ENCODE measurements at regions not wholly inside any gene's neighbourhood (a gene's known extent, or its start where the extent isn't known, plus 50 kb on each side); places are given as distances from the start of the nearest gene placed in this dataset.

- no peak for TF ChIP-seq CTCF (IDR thresholded peaks at IDR 0.05)
Observed at GRCh38 chr3:153350420-153350819, 188.4 kb downstream of the RAP2B start.

- no peak for TF ChIP-seq CTCF (IDR thresholded peaks at IDR 0.05)
Observed at GRCh38 chr3:153354641-153355040, 192.6 kb downstream of the RAP2B start.

GRCh38 chr3:153355559-153355958 is 193.5 kb downstream of the RAP2B start:
- no peak for TF ChIP-seq CTCF (IDR thresholded peaks at IDR 0.05)

- TF ChIP-seq CTCF (IDR thresholded peaks at IDR 0.05) = no peak
Observed at GRCh38 chr3:153356908-153357307, 194.9 kb downstream of the RAP2B start.

GRCh38 chr3:153357436-153357835 is 195.4 kb downstream of the RAP2B start:
- TF ChIP-seq CTCF (IDR thresholded peaks at IDR 0.05) = no peak

DNA sequence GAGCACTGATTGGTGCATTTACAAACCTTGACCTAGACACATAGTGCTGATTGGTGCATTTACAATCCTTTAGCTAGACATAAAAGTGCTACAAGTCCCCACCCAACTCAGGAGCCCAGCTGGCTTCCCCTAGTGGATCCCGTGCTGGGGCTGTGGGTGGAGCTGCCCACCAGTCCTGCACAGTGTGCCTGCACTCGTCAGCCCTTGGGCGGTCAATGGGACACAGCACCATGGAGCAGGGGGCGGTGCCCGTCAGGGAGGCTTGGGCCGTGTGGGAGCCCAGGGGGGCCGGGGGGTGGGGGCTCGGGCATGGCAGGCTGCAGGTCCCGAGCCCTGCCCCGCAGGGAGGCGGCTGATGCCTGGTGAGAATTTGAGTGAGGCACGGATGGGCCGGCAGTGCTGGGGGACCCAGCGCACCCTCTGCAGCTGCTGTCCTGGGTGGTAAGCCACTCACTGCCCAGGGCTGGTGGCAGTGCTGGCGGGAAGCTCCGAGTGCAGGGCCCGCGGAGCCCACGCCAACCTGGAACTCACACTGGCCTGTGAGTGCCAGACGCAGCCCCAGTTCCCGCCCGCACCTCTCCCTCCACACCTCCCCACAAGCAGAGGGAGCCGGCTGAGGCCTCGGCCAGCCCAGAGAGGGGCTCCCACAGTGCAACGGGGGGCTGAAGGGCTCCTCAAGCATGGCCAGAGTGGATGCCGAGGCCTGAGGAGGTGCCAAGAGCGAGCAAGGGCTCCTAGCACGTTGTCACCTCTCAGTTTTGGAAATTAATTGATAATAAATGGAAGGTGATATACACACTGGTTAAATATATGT is 207.7 kb downstream of the RAP2B start:
- no peak for TF ChIP-seq CTCF (IDR thresholded peaks at IDR 0.05)

DNA sequence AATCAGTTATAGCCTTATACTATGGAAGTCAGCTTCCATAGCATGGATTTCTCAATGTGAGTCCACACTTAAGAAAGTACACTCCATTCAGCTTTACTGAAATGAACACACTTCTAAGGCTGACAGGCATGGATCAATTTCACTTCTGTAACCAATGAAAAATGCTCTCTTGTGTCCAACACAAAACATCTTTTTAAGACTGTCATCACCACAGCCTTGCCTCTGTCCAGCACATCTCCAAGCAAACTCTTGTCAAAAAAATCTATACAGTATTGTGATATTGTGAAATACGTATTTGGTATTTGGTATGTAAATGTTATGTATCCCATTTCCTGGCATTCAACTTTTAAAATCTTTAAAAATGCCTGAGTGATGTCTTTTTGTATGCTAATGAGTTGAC is 208.7 kb downstream of the RAP2B start:
- no peak for TF ChIP-seq CTCF (IDR thresholded peaks at IDR 0.05)

- no peak for TF ChIP-seq CTCF (IDR thresholded peaks at IDR 0.05)
Observed at GRCh38 chr3:153372326-153372725, 210.3 kb downstream of the RAP2B start.

Data from LNCAP (cell line).